ENCODE measurements at regions not wholly inside any gene's neighbourhood (a gene's known extent, or its start where the extent isn't known, plus 50 kb on each side); places are given as distances from the start of the nearest gene placed in this dataset.
"Not testable (repeated sequence)": the region's sequence is repeated elsewhere in the genome, so short reads cannot be mapped to it uniquely, and the experiment has no call there.

- not testable (repeated sequence) for TF ChIP-seq POLR2A (IDR thresholded peaks at IDR 0.05; ENCODE audit: low read depth, low read length); CTCF (IDR thresholded peaks at IDR 0.05; ENCODE audit: extremely low read depth in 1 of 2, insufficient read depth in 1 of 2, low read depth in 1 of 2, low read length in 2 of 2)
Observed at GRCh38 chr13:18194631-18195364, 986.8 kb downstream of the TUBA3C start.
